Activated CD8-positive, alpha-beta memory T cell treated with anti-CD3 and anti-CD28 coated beads for 36 hours (primary cell): ENCODE measurements at regions not wholly inside any gene's neighbourhood (a gene's known extent, or its start where the extent isn't known, plus 50 kb on each side); places are given as distances from the start of the nearest gene placed in this dataset.
"Not testable (repeated sequence)": the region's sequence is repeated elsewhere in the genome, so short reads cannot be mapped to it uniquely, and the experiment has no call there.

Experiments
- CTCF ChIA-PET: fragments of 350-600 bp; sonication (Branson Sonifier 250); formaldehyde crosslinking; loops from one replicate; lab custom pipeline; 2021; ENCODE audit warnings: antibody characterized with exemption; lab: Charles Lee
- POLR2A ChIA-PET: fragments of 350-600 bp; sonication (Branson Sonifier 250); formaldehyde crosslinking; loops from one replicate; lab custom pipeline; 2021; ENCODE audit warnings: antibody characterized with exemption; lab: Charles Lee

DNA sequence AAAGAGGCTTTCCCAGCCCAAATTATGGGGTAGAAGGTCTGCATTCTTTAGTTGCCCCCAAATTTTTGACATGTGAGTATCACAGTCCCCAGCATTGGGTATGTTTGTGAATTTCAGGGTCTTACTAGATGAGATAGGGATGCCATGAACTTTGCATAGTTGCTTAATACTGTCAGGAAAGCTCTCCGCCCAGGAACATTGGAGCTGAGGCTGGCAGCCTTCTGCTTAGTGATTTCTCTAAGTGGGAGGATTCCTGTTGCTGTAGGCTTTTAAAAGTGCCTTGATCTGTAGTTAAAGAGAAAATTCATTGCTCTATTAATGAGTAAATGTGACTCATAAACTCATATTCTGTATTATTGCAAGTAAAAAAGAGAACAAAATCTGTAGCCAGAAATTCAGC lies 206.9 kb downstream of the CAVIN4 start:
- CTCF ChIA-PET = interaction anchor here (0.9 kb wide), 1 partner anchor 16 kb away, joined by 3 read pairs; no protein-coding TSS in a partner anchor
- POLR2A ChIA-PET = no interaction called here

DNA sequence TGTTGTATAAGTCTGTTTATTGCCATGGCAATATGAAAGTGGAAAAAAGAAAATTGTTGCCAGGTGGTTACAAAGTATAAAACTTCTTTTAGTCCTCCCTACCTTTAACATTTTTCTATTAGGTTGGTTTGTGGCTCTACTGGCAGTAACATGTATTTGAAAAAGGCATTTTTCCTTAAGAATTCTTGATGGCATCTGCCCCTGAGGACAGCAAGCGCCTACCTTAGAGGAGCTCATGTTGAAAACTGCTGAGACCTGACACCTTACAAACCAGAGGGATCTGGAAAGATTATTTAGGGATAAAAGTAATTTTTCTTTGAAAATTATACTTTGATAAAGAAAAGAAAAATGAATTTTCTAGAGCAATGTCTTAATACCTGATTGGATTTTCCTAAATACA lies 208.1 kb downstream of the CAVIN4 start:
- ChIA-PET CTCF (no interaction called here), POLR2A (no interaction called here)

DNA sequence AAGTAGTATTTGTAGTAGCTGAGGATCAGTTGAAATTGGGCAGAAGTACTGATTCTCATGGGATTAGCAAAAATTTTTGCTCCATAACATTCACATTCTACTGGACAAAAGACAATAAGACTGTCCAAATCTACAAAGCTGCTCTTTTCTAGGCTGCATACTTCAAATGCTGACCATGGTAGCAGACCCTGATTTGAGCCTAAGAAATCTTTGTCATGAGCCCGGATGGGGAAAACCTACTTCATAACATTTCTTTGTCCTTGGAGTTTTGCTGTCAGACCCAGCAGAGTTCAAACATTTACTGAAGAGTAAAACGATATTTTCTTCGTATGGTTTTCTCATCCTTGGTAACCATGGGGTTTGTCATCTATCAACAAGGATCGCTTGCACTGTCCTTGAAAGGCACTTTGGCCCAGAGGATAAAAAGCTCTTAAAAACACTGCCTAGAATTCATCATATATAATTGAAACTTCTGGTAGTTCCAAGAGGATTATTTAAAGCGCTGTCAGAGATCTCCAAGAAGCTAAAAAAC lies 216.9 kb downstream of the CAVIN4 start:
- ChIA-PET POLR2A (no interaction called here), CTCF (no interaction called here)

DNA sequence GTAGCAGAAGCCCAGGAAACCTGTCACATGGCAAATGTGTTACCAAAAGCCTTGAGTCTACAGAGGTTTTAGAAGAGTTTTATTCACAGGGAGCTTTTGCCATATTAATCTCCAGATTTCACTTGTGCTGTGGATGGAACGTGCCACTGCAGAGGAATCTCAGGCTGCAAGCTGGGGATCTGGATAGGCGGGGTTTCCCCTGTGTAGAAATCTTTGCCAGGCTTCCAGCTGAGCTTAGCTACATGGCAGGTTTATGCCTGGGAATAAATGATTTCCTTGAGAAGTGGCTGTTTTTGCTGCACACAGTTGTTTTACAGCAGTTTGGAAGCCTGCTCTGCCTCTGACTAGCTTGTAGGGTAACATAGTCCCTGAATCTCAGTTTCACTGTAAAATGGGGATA lies 224.6 kb upstream of the PLPPR1 start:
- ChIA-PET CTCF (no interaction called here), POLR2A (no interaction called here)

DNA sequence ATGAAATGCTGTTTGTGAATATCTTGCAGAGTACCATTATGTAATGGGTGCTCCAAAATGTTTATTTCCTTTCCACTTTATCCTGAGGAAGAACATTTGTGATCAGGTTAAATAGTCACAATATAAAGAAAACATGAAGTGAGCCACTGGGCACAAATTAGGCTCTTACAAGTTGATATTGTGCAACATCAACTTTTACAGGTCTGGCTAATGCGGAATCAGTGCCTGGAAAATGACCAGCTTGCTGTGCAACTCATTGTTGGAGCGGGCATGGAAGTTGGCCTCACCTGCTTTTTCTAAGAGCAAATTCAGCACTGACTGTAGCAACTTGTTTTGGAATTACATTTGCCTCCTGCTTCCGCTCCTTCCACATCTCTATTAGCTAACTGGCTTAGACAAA lies 216.9 kb upstream of the PLPPR1 start:
- CTCF ChIA-PET = no interaction called here
- POLR2A ChIA-PET = no interaction called here

DNA sequence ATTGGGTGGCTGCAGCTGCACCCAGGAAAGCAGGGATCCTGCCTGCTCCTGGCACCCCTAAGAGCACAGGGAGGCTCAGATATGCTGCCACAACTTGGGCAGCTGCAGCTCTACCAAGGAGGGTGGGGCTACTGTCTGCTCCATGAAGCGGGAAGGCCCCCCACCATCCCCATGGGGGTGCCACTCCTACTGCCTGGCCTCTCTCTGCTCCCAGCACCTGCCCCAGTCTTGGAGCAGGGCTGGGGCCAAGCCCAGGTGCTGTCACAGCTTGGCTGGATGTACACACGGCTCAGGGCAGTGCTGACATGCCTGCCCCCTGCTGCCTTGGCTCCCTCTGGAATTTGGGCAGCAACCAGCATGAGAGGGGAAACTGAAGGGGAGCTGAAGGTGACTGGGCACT lies 214.7 kb upstream of the PLPPR1 start:
- CTCF ChIA-PET = no interaction called here

DNA sequence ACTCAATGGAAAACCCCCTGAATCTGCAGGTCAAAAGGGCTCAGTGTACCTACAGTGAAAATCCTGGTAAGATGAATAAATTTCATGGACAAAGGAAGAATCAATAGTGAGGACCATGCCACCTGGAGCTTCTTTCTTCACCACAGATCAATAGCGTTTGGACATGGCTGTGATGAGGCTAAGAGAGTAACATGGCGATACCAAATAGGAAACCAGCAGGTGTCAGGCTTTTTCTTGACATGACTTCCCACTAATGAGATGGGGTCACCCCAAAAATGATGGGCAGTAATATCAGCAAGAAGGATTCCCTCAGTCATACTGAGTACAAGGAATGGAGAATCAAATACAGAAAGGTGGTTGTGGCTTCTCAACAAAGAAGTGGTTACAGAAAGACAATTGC lies 208.5 kb upstream of the PLPPR1 start:
- ChIA-PET POLR2A (no interaction called here), CTCF (no interaction called here)

More for the DNA sequence above, 214.7 kb upstream of the PLPPR1 start:
- POLR2A ChIA-PET = no interaction called here

DNA sequence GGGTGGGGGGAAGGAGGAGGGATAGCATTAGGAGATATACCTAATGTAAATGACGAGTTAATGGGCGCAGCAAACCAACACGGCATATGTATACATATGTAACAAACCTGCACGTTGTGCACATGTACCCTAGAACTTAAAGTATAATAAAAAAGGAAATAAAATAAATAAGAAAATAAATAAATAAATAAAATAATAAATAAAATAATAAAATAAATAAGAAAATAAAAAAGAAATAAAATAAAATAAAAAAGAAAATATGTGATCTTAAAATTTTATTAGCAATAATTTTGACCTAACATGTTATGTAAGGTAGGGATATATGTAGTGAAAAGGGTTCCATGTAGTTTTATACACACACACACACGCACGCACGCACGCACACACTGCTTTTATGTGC lies 195.5 kb upstream of the PLPPR1 start:
- POLR2A ChIA-PET, CTCF ChIA-PET: not testable (repeated sequence)

DNA sequence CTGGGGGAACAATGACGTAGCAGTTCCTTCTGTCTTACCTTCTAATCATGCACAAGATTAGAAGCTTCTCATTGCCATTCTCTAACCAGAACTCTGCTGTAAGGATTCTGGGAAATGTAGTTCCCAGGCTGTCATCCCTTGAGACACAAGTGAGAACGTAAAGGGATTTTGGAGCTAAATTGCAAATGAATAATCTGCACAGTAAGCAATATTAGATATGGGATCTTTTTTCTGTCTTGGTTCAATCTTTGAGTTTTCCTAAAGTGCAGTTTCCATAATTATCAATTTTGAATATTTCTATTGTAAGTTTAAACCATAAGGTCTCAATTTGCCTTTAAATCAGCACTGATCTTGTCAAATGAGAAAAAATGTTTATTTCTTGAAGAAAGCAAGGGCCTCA lies 189.7 kb upstream of the PLPPR1 start:
- ChIA-PET CTCF (no interaction called here), POLR2A (no interaction called here)

DNA sequence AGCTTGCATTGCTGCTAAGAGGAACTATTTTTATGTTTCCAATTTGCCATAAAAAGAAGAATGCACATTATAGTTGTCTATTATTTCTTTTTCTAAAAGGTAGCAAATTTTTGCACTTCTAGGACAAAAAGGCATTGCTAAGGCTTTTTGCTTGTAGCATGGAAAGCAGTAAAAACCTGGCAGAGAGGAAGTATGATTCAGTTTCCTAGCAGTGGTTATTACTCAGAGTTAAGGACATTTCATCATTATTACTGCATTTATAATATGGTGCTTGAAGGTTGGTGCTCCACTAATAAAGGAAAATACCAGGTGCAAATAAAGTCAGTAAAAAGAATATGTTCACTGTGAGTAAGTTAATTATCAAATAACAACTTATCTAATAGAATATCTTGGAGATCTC lies 179.8 kb upstream of the PLPPR1 start:
- ChIA-PET POLR2A (no interaction called here), CTCF (no interaction called here)

DNA sequence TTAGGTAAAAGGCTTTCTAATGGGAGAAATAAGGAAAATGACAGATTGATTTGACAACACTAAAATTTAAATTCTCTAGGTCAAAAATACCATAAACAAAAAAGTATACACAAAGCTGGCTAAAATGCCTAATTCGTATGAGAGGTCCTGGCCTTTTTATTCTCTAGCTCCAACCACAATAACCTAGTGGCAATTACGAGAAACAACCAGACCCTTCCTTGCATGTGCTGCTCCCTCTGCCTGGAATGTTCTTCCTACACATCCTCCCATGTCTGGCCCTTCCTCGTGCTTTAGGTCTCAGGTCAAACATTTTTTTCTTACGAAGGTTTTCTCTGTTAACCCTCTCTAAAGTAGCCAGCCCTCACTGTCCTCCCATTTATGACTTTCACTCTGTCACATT lies 176.4 kb upstream of the PLPPR1 start:
- ChIA-PET CTCF (no interaction called here), POLR2A (no interaction called here)

DNA sequence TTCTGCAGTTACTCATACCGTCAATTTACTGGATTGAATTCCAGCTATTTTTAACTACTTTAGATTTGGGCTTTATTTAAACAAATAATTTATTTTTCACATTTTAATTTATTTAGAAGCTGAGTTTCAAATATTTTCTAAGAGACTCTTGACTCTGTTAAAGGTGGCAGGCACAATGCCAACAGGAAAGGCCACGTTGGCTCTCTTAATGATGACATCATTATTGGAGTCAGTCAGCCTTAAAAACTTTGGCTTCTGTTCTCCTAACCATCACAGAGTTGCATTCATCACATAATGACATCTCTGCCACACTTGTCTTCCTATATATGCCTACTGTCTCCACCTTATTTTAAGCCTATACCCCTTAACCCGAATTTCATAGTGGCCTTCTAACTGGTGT lies 172.3 kb upstream of the PLPPR1 start:
- POLR2A ChIA-PET = no interaction called here
- CTCF ChIA-PET = no interaction called here

DNA sequence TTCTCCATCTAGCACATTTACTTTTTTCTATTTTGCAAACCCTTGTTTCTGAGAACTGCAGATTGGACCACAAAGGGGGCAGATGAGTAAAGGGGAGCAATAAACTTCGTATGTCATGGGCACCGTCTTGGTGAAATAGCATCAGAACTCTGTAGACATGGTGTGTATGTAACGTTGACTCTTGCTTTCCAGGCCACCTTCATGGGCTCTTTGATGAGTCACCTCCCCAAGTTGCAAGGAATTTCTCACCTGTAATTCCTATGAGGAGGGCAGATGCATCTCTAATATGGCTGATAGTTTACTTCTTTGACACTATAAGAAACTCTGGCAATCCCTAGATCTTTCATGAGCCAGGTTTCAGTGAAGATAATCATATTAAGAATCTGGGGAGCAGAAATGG lies 163.4 kb upstream of the PLPPR1 start:
- CTCF ChIA-PET = no interaction called here

DNA sequence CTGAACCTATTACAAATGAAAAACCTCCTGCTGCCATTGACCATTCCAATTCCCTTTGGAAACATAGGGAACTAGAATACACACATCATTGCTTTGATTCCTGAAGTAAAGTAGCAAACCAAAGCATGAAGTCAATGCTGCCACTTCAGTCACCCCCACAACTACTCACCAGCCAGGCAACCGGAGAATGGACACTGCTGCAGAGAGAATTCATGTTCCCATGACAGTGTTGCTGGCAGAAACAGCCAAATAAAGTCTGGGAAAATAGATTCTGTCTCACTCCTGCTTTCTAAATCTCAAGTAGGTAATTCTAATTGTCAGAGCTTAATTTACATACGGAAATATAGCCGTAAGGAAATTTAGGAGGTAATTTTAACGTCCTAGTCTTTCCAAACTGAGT lies 162.9 kb upstream of the PLPPR1 start:
- POLR2A ChIA-PET = no interaction called here

More for the DNA sequence above, 163.4 kb upstream of the PLPPR1 start:
- POLR2A ChIA-PET = no interaction called here

DNA sequence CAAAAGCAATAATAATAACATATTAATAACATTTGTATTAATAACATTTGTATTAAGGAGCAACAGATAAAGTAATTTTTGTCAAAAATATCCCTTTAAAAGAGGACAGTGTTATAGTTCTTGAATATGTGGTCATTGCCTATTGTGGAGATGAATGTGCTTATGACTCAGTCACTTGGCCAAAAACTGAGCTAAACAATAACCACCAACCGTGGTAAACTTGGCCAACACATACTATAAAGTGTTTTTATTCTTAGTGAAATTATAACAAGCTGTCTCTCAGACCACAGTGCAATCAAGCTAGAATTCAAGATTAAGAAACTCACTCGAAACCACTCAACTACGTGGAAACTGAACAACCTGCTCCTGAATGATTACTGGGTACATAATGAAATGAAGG lies 159.2 kb upstream of the PLPPR1 start:
- POLR2A ChIA-PET = no interaction called here
- CTCF ChIA-PET = no interaction called here

More for the DNA sequence above, 162.9 kb upstream of the PLPPR1 start:
- CTCF ChIA-PET = no interaction called here

DNA sequence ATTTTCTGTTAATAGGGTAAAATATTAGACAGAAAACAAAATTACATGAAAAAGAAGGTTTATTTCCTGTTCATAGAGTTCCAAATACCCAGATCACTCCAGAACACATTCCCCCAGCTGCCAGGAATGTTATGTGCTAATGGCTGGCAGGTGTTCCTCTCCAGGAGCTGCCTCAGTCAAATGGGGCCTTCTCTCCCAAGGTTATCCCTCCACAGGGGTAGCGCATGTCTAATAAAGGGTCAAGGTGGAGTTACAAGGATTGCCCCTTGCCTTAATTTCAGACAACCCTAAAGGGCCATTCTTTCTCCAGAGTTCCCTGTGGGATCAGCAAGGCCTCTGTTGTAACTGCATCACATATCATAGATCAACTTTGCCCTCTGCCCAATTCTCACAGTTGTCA lies 148.6 kb upstream of the PLPPR1 start:
- ChIA-PET POLR2A (no interaction called here), CTCF (no interaction called here)

DNA sequence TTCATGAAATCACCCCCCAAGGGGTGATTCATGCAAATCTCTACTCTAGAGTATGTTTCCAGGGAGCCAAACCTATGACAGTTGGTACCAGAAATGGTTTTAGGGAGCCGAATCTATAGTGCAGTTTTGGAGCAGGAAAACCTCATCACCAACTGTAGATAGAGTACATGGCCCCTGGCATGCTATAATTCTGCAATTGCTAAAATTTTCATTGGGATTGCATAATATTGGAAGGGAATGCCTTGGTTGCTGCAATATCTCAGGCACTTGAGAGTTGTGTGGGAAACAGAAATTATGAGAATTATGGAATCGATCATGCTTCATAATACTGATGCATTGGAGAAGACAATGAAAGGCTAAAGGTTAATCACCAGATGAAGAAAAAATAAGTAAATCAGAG lies 148.2 kb upstream of the PLPPR1 start:
- ChIA-PET CTCF (no interaction called here), POLR2A (no interaction called here)

DNA sequence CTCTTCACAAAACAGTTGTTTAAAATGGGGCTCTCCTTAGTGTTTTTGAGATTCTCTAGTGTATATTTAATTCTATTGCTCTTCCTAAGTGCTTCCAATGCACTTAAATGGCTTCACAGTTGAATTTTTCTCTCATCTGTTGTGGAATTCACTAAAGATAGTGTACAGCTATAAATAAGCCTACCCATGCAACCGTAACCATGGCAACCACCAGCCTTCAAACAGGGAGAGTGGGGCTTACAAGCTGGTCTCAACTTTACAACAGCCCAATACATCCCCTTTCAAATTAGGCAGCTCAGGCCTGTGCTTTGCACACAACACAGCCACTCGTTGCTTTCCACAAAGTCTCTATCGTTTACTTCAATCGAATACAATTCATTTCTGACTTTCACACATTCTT lies 144.0 kb upstream of the PLPPR1 start:
- ChIA-PET POLR2A (no interaction called here), CTCF (no interaction called here)

DNA sequence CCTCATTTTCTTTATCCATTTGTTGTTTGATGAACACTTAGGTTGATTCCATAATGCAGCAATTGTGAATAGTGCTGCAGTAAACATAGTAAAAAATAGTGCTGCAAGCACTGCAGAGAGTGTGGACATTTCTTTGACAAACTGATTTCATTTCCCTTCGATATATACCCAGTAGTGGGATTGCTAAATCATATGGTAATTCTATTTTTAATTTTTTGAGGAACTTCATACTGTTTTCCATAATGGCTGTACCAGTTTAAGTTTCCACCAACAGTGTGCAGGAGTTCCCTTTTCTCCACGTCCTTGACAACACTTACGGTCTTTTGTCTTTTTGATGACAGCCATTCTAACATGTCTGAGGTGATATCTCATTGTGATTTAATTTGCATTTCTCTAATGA lies 138.2 kb upstream of the PLPPR1 start:
- ChIA-PET POLR2A (no interaction called here), CTCF (no interaction called here)

DNA sequence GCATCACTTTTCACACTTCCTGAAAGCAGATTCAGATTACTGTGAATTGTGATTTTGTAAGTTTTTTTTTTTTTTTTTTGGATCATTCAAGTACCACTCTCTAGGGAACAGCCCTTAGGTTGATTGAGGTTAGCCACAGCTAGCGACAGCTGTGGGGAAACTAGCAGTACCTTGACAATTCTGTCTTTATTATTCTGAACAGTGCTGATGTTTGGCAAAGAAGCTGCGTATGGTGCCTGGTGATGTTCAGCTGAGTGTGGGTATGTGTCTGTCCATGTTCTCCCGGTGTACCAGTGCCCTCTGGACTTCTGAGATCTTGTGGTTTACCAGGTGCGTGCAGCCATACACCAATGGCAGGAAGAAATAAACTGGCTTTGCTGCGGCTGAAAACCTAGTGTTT lies 117.3 kb upstream of the PLPPR1 start:
- POLR2A ChIA-PET = no interaction called here
- CTCF ChIA-PET = no interaction called here

DNA sequence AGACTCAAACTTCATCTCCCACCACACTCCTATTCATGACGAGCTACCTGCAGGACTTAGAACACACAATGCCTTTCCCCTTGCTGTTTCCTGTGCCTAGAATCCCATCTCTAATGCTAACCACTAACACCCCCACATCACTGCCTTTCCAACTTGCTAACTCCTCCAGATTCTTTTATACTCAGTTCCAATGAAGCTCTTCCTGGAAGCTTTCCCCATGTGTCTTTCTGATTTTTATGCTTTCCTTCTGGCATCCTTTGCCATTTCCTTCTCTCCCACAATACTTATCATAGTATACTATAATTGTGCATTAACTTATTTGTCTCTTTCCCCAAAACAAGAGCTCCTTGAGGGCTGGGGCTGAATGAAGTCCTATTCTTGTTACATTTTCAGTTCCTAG lies 115.3 kb upstream of the PLPPR1 start:
- CTCF ChIA-PET = no interaction called here
- POLR2A ChIA-PET = no interaction called here

DNA sequence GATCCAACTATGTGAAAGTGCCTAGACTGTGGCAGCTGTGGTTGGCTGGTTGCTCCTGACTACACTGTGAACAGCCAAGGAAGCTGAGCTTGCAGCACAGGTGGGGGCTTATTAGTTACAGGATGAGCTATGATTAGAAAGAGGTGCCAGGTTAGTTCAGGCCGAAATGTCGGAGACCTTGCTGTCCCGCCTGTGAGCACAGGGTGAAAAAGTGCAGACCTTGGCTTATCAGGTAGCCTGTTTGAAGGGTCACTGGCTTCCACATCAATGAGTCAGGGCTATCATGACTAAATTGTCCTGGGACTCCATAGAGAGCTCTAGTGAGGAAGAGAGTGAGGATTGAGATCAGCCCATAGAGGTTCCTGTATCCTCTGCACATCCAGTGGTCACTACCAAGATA lies 114.3 kb upstream of the PLPPR1 start:
- ChIA-PET POLR2A (no interaction called here), CTCF (no interaction called here)
